ENCODE measurements at regions not wholly inside any gene's neighbourhood (a gene's known extent, or its start where the extent isn't known, plus 50 kb on each side); places are given as distances from the start of the nearest gene placed in this dataset.

GRCh38 chr14:94699831-94700230, 70.1 kb downstream of the GSC start:
- TF ChIP-seq, protein P1, sequence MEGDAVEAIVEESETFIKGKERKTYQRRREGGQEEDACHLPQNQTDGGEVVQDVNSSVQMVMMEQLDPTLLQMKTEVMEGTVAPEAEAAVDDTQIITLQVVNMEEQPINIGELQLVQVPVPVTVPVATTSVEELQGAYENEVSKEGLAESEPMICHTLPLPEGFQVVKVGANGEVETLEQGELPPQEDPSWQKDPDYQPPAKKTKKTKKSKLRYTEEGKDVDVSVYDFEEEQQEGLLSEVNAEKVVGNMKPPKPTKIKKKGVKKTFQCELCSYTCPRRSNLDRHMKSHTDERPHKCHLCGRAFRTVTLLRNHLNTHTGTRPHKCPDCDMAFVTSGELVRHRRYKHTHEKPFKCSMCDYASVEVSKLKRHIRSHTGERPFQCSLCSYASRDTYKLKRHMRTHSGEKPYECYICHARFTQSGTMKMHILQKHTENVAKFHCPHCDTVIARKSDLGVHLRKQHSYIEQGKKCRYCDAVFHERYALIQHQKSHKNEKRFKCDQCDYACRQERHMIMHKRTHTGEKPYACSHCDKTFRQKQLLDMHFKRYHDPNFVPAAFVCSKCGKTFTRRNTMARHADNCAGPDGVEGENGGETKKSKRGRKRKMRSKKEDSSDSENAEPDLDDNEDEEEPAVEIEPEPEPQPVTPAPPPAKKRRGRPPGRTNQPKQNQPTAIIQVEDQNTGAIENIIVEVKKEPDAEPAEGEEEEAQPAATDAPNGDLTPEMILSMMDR (conservative IDR thresholded peaks at IDR 0.05 in 1 of 2, IDR thresholded peaks at IDR 0.05 in 1 of 2; ENCODE audit: low read depth in 1 of 2, low read length in 2 of 2): no peak
- TF ChIP-seq EZH2 (IDR thresholded peaks at IDR 0.05; ENCODE audit: low read length, missing control alignments): no peak
- DNase-seq (ENCODE audit: low read depth in 2 of 2): no peak
- H3K27ac ChIP-seq (ENCODE audit: insufficient read depth, low read length): no peak overlapping the region

GRCh38 chr14:94697773-94698556, 71.9 kb downstream of the GSC start:
- Histone ChIP-seq H4K20me1 (ENCODE audit: control insufficient read depth, extremely low read depth, insufficient read depth, low read length) (no peaks in the 10 kb centered on the region), H3K36me3 (ENCODE audit: control insufficient read depth, insufficient read depth, low read length) (no peaks in the 10 kb centered on the region), H3K27me3 (ENCODE audit: control insufficient read depth, insufficient read depth, low read length) (no peaks in the 10 kb centered on the region), H3K4me3 (replicated peaks in 1 of 4; ENCODE audit: control extremely low read depth in 1 of 4, insufficient read depth in 1 of 4, low read depth in 3 of 4, low read length in 4 of 4) (no peak overlapping the region), H3K9me3 (ENCODE audit: control insufficient read depth, insufficient read depth, low read depth, low read length) (no peaks in the 10 kb centered on the region), H3K4me2 (ENCODE audit: extremely low read depth, insufficient read depth, low read length) (no peak overlapping the region), H3K4me1 (ENCODE audit: control insufficient read depth, extremely low read depth, insufficient read depth, low read length) (no peaks in the 10 kb centered on the region), H3K27ac (ENCODE audit: insufficient read depth, low read length) (no peak overlapping the region), H3K79me2 (ENCODE audit: control insufficient read depth, insufficient read depth, low read length) (no peaks in the 10 kb centered on the region), H3K9ac (ENCODE audit: insufficient read depth, low read length) (no peak overlapping the region), H2AFZ (ENCODE audit: low read length) (no peak overlapping the region)
- TF ChIP-seq EZH2 (IDR thresholded peaks at IDR 0.05; ENCODE audit: low read length, missing control alignments): no peak
- TF ChIP-seq, protein P1 (conservative IDR thresholded peaks at IDR 0.05 in 1 of 2, IDR thresholded peaks at IDR 0.05 in 1 of 2; ENCODE audit: low read depth in 1 of 2, low read length in 2 of 2): no peak
- peak in 1 of 2 donors; percentile 8 for DNase-seq (ENCODE audit: low read depth in 2 of 2)

More at GRCh38 chr14:94699831-94700230, 70.1 kb downstream of the GSC start:
- H3K4me2 ChIP-seq (ENCODE audit: extremely low read depth, insufficient read depth, low read length): no peak overlapping the region
- no peaks in the 10 kb centered on the region for H3K27me3 ChIP-seq (ENCODE audit: control insufficient read depth, insufficient read depth, low read length)
- H3K9me3 ChIP-seq (ENCODE audit: control insufficient read depth, insufficient read depth, low read depth, low read length): no peaks in the 10 kb centered on the region
- no peak overlapping the region for H3K9ac ChIP-seq (ENCODE audit: insufficient read depth, low read length)
- no peaks in the 10 kb centered on the region for H3K36me3 ChIP-seq (ENCODE audit: control insufficient read depth, insufficient read depth, low read length)
- H4K20me1 ChIP-seq (ENCODE audit: control insufficient read depth, extremely low read depth, insufficient read depth, low read length): no peaks in the 10 kb centered on the region
- H3K4me3 ChIP-seq (replicated peaks in 1 of 4; ENCODE audit: control extremely low read depth in 1 of 4, insufficient read depth in 1 of 4, low read depth in 3 of 4, low read length in 4 of 4): no peak overlapping the region
- H2AFZ ChIP-seq (ENCODE audit: low read length): no peak overlapping the region
- H3K79me2 ChIP-seq (ENCODE audit: control insufficient read depth, insufficient read depth, low read length): no peaks in the 10 kb centered on the region
- H3K4me1 ChIP-seq (ENCODE audit: control insufficient read depth, extremely low read depth, insufficient read depth, low read length): no peaks in the 10 kb centered on the region

GRCh38 chr14:94696518-94696917, 73.4 kb downstream of the GSC start:
- no peaks in the 10 kb centered on the region for H3K4me1 ChIP-seq (ENCODE audit: control insufficient read depth, extremely low read depth, insufficient read depth, low read length)
- H4K20me1 ChIP-seq (ENCODE audit: control insufficient read depth, extremely low read depth, insufficient read depth, low read length): no peaks in the 10 kb centered on the region
- H3K9me3 ChIP-seq (ENCODE audit: control insufficient read depth, insufficient read depth, low read depth, low read length): no peaks in the 10 kb centered on the region
- no peak overlapping the region for H3K4me3 ChIP-seq (replicated peaks in 1 of 4; ENCODE audit: control extremely low read depth in 1 of 4, insufficient read depth in 1 of 4, low read depth in 3 of 4, low read length in 4 of 4)
- H2AFZ ChIP-seq (ENCODE audit: low read length): no peak overlapping the region
- no peaks in the 10 kb centered on the region for H3K27me3 ChIP-seq (ENCODE audit: control insufficient read depth, insufficient read depth, low read length)
- TF ChIP-seq, protein P1 (conservative IDR thresholded peaks at IDR 0.05 in 1 of 2, IDR thresholded peaks at IDR 0.05 in 1 of 2; ENCODE audit: low read depth in 1 of 2, low read length in 2 of 2): no peak
- no peak for TF ChIP-seq EZH2 (IDR thresholded peaks at IDR 0.05; ENCODE audit: low read length, missing control alignments)
- H3K27ac ChIP-seq (ENCODE audit: insufficient read depth, low read length): no peak overlapping the region
- no peaks in the 10 kb centered on the region for H3K36me3 ChIP-seq (ENCODE audit: control insufficient read depth, insufficient read depth, low read length)
- H3K4me2 ChIP-seq (ENCODE audit: extremely low read depth, insufficient read depth, low read length): no peak overlapping the region
- H3K9ac ChIP-seq (ENCODE audit: insufficient read depth, low read length): no peak overlapping the region
- H3K79me2 ChIP-seq (ENCODE audit: control insufficient read depth, insufficient read depth, low read length): no peaks in the 10 kb centered on the region
- no peak for DNase-seq (ENCODE audit: low read depth in 2 of 2)
